ENCODE measurements at regions not wholly inside any gene's neighbourhood (a gene's known extent, or its start where the extent isn't known, plus 50 kb on each side); places are given as distances from the start of the nearest gene placed in this dataset.

GRCh38 chr4:147090486-147090885, 144.8 kb upstream of the TTC29 start:
- no peak for TF ChIP-seq POLR2AphosphoS5 (IDR thresholded peaks at IDR 0.05)
- no peak for TF ChIP-seq CTCF (IDR thresholded peaks at IDR 0.05)
- TF ChIP-seq EP300 (IDR thresholded peaks at IDR 0.05) = no peak
- no peak for TF ChIP-seq POLR2A (IDR thresholded peaks at IDR 0.05)
